ENCODE measurements at regions not wholly inside any gene's neighbourhood (a gene's known extent, or its start where the extent isn't known, plus 50 kb on each side); places are given as distances from the start of the nearest gene placed in this dataset.

DNA sequence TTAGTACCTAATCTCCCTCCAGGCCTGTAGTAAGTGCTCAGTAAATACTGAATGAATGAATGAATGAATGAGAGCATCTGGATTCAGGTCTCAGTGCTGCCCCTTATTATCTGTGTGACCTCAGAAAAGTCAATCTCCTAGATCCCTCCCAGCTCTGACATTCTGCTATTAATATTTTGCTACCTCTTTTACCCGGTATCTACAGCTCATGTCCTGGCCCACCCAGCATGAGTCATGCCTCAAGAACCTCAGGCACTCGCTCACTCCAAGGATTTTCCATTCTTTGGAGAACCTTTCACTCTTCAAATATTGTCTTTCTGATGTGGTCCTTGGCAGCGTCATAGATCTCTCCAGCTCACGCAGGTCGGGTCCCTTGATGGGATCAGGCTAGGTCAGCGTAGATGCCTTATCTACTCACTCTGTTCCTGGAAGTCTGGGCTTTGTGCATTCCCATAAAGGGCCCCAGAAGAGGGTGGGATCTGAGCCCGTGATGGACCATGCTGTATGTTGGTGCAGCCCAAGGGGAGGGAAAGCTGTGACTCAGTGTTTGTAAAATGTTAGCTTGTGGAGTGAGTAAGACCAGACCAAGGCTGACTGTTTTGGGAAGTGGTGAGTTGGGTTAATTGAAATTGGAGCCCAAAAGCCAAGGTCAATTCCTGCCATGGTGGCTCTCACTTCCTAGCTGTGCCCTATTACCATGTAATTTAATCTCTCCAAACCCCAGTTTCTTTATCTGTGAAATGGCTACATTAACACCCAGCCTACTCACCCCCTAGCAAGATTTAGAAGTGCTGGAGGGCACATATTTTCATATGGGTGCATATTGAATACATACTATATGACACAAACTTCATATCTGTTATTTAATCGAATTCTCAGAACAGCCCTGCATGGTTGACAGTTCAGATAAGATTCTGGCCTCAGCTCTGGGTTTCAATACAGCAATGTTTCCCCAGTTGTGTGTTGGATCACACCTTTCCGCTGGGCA, 214.1 kb upstream of the USP24 start:
- TF ChIP-seq, protein P1, sequence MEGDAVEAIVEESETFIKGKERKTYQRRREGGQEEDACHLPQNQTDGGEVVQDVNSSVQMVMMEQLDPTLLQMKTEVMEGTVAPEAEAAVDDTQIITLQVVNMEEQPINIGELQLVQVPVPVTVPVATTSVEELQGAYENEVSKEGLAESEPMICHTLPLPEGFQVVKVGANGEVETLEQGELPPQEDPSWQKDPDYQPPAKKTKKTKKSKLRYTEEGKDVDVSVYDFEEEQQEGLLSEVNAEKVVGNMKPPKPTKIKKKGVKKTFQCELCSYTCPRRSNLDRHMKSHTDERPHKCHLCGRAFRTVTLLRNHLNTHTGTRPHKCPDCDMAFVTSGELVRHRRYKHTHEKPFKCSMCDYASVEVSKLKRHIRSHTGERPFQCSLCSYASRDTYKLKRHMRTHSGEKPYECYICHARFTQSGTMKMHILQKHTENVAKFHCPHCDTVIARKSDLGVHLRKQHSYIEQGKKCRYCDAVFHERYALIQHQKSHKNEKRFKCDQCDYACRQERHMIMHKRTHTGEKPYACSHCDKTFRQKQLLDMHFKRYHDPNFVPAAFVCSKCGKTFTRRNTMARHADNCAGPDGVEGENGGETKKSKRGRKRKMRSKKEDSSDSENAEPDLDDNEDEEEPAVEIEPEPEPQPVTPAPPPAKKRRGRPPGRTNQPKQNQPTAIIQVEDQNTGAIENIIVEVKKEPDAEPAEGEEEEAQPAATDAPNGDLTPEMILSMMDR (IDR thresholded peaks at IDR 0.05; ENCODE audit: low read depth, low read length): no peak
- TF ChIP-seq EZH2phosphoT487 (IDR thresholded peaks at IDR 0.05; ENCODE audit: low read depth): no peak

Measured in OCI-LY3 (cell line).